SK-N-SH (cell line): ENCODE measurements at regions not wholly inside any gene's neighbourhood (a gene's known extent, or its start where the extent isn't known, plus 50 kb on each side); places are given as distances from the start of the nearest gene placed in this dataset.

Experiments
- CTCF ChIA-PET: fragments of 300-600, 350-600 bp; formaldehyde crosslinking; extraction: SDS; loops from one replicate; lab custom pipeline; 2021; lab: Yijun Ruan, JAX
- POLR2A ChIA-PET: fragments of 350-600 bp; sonication (Branson Sonifier 250); formaldehyde crosslinking; extraction: SDS; loops from one replicate; lab custom pipeline; 2020; ENCODE audit warnings: antibody characterized with exemption, inconsistent platforms; lab: Yijun Ruan, JAX
- DNase-seq: peaks from one replicate; pipeline ENCODE4 v3.0.0; 2012
- H2AFZ ChIP-seq: fragments of 200-600 bp; sonication (generic); 2 replicates; pipeline ENCODE4 v1.8.1; 2016; ENCODE audit warnings: antibody characterized with exemption, mild to moderate bottlenecking, low read depth
- H3F3A ChIP-seq: fragments of 200-600 bp; sonication (generic); replicated peaks from 2 replicates; pipeline ENCODE3; 2016; ENCODE audit warnings: antibody characterized with exemption, mild to moderate bottlenecking; ENCODE audit not compliant: insufficient read depth
- H3K27ac ChIP-seq, 2 experiments: fragments of 200-500 bp in 1 of 2; fragments of 200-600 bp in 1 of 2; sonication (Bioruptor generic) in 1 of 2; sonication (generic), shearing (Covaris generic) in 1 of 2; 2 replicates each; pipeline versions ENCODE4 v1.5.1 to v1.6.1; 2014 to 2016; ENCODE audit warnings: low read depth in 2 of 2, inconsistent platforms in 1 of 2, low read length in 1 of 2, mild to moderate bottlenecking in 1 of 2, mixed read lengths in 1 of 2
- H3K27me3 ChIP-seq: fragments of 200-600 bp; sonication (generic), shearing (Covaris generic); 2 replicates; pipeline ENCODE4 v1.6.1; 2016; ENCODE audit warnings: mixed run types; ENCODE audit not compliant: insufficient read depth
- H3K36me3 ChIP-seq, 2 experiments: fragments of 200-500 bp in 1 of 2; fragments of 200-600 bp in 1 of 2; sonication (Bioruptor generic) in 1 of 2; sonication (generic) in 1 of 2; replicated peaks in 1 of 2; 2 replicates each; pipeline versions ENCODE3 to v1.5.1; 2014 to 2016; ENCODE audit warnings: low read length in 1 of 2, mild to moderate bottlenecking in 1 of 2; ENCODE audit not compliant: insufficient read depth in 2 of 2, control insufficient read depth in 1 of 2
- H3K4me1 ChIP-seq, 2 experiments: fragments of 200-500 bp in 1 of 2; fragments of 200-600 bp in 1 of 2; sonication (Bioruptor generic) in 1 of 2; sonication (generic), shearing (Covaris generic) in 1 of 2; 2 replicates each; pipeline versions ENCODE4 v1.5.1 to v1.6.1; 2014 to 2016; ENCODE audit warnings: low read depth in 1 of 2, low read length in 1 of 2, mixed run types in 1 of 2; ENCODE audit not compliant: insufficient read depth in 2 of 2, control insufficient read depth in 1 of 2
- H3K4me2 ChIP-seq: fragments of 200-600 bp; sonication (generic), shearing (Covaris generic); 2 replicates; pipeline ENCODE4 v1.6.1; 2017; ENCODE audit warnings: mixed run types
- H3K4me3 ChIP-seq, 2 experiments: fragments of 200-500 bp in 1 of 2; fragments of 200-600 bp in 1 of 2; sonication (Bioruptor generic) in 1 of 2; sonication (generic), shearing (Covaris generic) in 1 of 2; 2 replicates each; pipeline versions ENCODE4 v1.5.1 to v1.8.1; 2014 to 2016; ENCODE audit warnings: low read depth in 2 of 2, inconsistent platforms in 1 of 2, low read length in 1 of 2, mild to moderate bottlenecking in 1 of 2, mixed read lengths in 1 of 2, moderate library complexity in 1 of 2
- H3K79me2 ChIP-seq: fragments of 200-600 bp; sonication (generic); 2 replicates; pipeline ENCODE4 v1.8.1; 2017; ENCODE audit warnings: mild to moderate bottlenecking; ENCODE audit not compliant: insufficient read depth
- H3K9ac ChIP-seq: fragments of 200-600 bp; sonication (generic); 2 replicates; pipeline ENCODE4 v1.6.1; 2017; ENCODE audit warnings: mixed run types
- H3K9me2 ChIP-seq: fragments of 200-600 bp; sonication (generic); 2 replicates; pipeline ENCODE4 v1.6.1; 2017; ENCODE audit warnings: mixed run types
- H3K9me3 ChIP-seq: fragments of 200-600 bp; sonication (generic); 2 replicates; pipeline ENCODE4 v1.6.1; 2017; ENCODE audit warnings: mixed run types, mild to moderate bottlenecking, moderate library complexity
- H4K20me1 ChIP-seq: fragments of 200-600 bp; sonication (generic); 2 replicates; pipeline ENCODE4 v1.6.1; 2017; ENCODE audit warnings: mild to moderate bottlenecking, mixed run types; ENCODE audit not compliant: insufficient read depth
- CHD2 ChIP-seq: fragments of 150-350 bp; IDR thresholded peaks from 2 replicates; pipeline ENCODE4 v1.6.1; 2018; ENCODE audit warnings: low read length; ENCODE audit not compliant: partially characterized antibody
- EP300 ChIP-seq, 2 experiments: IDR thresholded peaks; 2 replicates each; pipeline versions ENCODE4 v1.4.0 to v1.6.1; 2012; ENCODE audit warnings: borderline replicate concordance in 1 of 2, low read depth in 1 of 2, low read length in 1 of 2
- EZH2phosphoT487 ChIP-seq: fragments of 200-600 bp; sonication (generic); IDR thresholded peaks from 2 replicates; pipeline ENCODE4 v1.6.1; 2017; ENCODE audit warnings: low read depth, mixed run types, mild to moderate bottlenecking, antibody characterized with exemption, moderate library complexity, borderline replicate concordance
- FOSL2 ChIP-seq: IDR thresholded peaks from 2 replicates; pipeline ENCODE4 v1.4.0; 2012; ENCODE audit warnings: low read depth, mild to moderate bottlenecking, moderate library complexity, borderline replicate concordance
- FOXJ3 ChIP-seq: sonication (generic); formaldehyde crosslinking; IDR thresholded peaks from 2 replicates; pipeline ENCODE4 v1.5.1; 2020; ENCODE audit warnings: mild to moderate bottlenecking, missing genetic modification reagents
- FOXM1 ChIP-seq: IDR thresholded peaks from 2 replicates; pipeline ENCODE4 v1.4.0; 2012; ENCODE audit warnings: low read depth, mild to moderate bottlenecking
- GATA2 ChIP-seq: sonication (generic); formaldehyde crosslinking; IDR thresholded peaks from 2 replicates; pipeline ENCODE4 v1.5.0; 2020; ENCODE audit warnings: mild to moderate bottlenecking, missing genetic modification reagents
- JUND ChIP-seq: IDR thresholded peaks from 2 replicates; pipeline ENCODE4 v1.4.0; 2012
- MXI1 ChIP-seq: IDR thresholded peaks from 2 replicates; pipeline ENCODE4 v1.6.1; 2012; ENCODE audit warnings: mild to moderate bottlenecking, low read depth, low read length, improper control_type of control experiment
- NFIC ChIP-seq: IDR thresholded peaks from 2 replicates; pipeline ENCODE4 v1.4.0; 2012; ENCODE audit warnings: borderline replicate concordance
- NRF1 ChIP-seq: IDR thresholded peaks from 2 replicates; pipeline ENCODE4 v1.6.1; 2012; ENCODE audit warnings: low read depth, mild to moderate bottlenecking, low read length
- RCOR1 ChIP-seq: fragments of 150-350 bp; IDR thresholded peaks from 2 replicates; pipeline ENCODE4 v1.6.1; 2017; ENCODE audit warnings: antibody characterized with exemption, low read length
- RFX5 ChIP-seq: IDR thresholded peaks from 2 replicates; pipeline ENCODE4 v1.6.1; 2012; ENCODE audit warnings: mild to moderate bottlenecking, improper control_type of control experiment, low read length
- RXRA ChIP-seq: IDR thresholded peaks from 2 replicates; pipeline ENCODE4 v1.4.0; 2012; ENCODE audit warnings: low read depth, mild to moderate bottlenecking, borderline replicate concordance
- TCF12 ChIP-seq: IDR thresholded peaks from 2 replicates; pipeline ENCODE4 v1.4.0; 2012
- TEAD4 ChIP-seq: IDR thresholded peaks from 2 replicates; pipeline ENCODE4 v1.4.0; 2012; ENCODE audit warnings: mild to moderate bottlenecking, borderline replicate concordance; ENCODE audit not compliant: insufficient read depth
- USF2 ChIP-seq: fragments of 150-350 bp; IDR thresholded peaks from 2 replicates; pipeline ENCODE4 v1.6.1; 2017; ENCODE audit warnings: antibody characterized with exemption, low read length, low read depth, borderline replicate concordance
- YY1 ChIP-seq: IDR thresholded peaks from 2 replicates; pipeline ENCODE4 v1.4.0; 2012; ENCODE audit warnings: low read depth, mild to moderate bottlenecking
- ZBTB33 ChIP-seq: IDR thresholded peaks from 2 replicates; pipeline ENCODE4 v1.4.0; 2012; ENCODE audit warnings: low read depth, borderline replicate concordance
- WGBS: methylation state at CpG from one replicate; pipeline ENCODE4 v1.1.6; 2017; ENCODE audit warnings: low lambda C conversion rate; 5-methylcytosine and 5-hydroxymethylcytosine counted together
- TF ChIP-seq, protein P1 (sequence below): fragments of 200-600 bp; sonication (generic); IDR thresholded peaks from 2 replicates; pipeline ENCODE4 v1.6.1; 2017; ENCODE audit warnings: antibody characterized with exemption, mild to moderate bottlenecking, moderate library complexity
- TF ChIP-seq, protein P2 (sequence below): IDR thresholded peaks from 2 replicates; pipeline ENCODE4 v1.4.0; 2012; ENCODE audit warnings: low read depth, borderline replicate concordance

- H4K20me1 ChIP-seq: no peaks in the 10 kb centered on the region
- no peaks in the 10 kb centered on the region for H3F3A ChIP-seq
- H3K27ac ChIP-seq: no peak overlapping the region
- no peak overlapping the region for H3K4me2 ChIP-seq
- WGBS: 68% methylated on average over 10 of the region's 11 CpGs
- no peaks in the 10 kb centered on the region for H3K36me3 ChIP-seq
- no peak overlapping the region for H3K9ac ChIP-seq
- TF ChIP-seq RFX5: no peak
- no peak for TF ChIP-seq GATA2 (CRISPR knock-in tag)
- TF ChIP-seq TCF12: no peak
- TF ChIP-seq YY1: no peak
- no peak for TF ChIP-seq ZBTB33
- no peak for TF ChIP-seq FOSL2
- no peak for TF ChIP-seq USF2
- no peak for TF ChIP-seq EP300 (IDR thresholded peaks at IDR 0.05; ENCODE audit: borderline replicate concordance in 1 of 2, low read depth in 1 of 2, low read length in 1 of 2)
- no peak for TF ChIP-seq RCOR1
- TF ChIP-seq FOXM1: no peak
- TF ChIP-seq TEAD4: no peak
- TF ChIP-seq MXI1: no peak
- TF ChIP-seq FOXJ3 (CRISPR knock-in tag): no peak
- TF ChIP-seq, protein P1, sequence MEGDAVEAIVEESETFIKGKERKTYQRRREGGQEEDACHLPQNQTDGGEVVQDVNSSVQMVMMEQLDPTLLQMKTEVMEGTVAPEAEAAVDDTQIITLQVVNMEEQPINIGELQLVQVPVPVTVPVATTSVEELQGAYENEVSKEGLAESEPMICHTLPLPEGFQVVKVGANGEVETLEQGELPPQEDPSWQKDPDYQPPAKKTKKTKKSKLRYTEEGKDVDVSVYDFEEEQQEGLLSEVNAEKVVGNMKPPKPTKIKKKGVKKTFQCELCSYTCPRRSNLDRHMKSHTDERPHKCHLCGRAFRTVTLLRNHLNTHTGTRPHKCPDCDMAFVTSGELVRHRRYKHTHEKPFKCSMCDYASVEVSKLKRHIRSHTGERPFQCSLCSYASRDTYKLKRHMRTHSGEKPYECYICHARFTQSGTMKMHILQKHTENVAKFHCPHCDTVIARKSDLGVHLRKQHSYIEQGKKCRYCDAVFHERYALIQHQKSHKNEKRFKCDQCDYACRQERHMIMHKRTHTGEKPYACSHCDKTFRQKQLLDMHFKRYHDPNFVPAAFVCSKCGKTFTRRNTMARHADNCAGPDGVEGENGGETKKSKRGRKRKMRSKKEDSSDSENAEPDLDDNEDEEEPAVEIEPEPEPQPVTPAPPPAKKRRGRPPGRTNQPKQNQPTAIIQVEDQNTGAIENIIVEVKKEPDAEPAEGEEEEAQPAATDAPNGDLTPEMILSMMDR: no peak
- no peak for TF ChIP-seq NRF1
- no peaks in the 10 kb centered on the region for H3K27me3 ChIP-seq
- no peaks in the 10 kb centered on the region for H3K79me2 ChIP-seq
- H3K9me3 ChIP-seq: no peaks in the 10 kb centered on the region
- ChIA-PET POLR2A (no interaction called here), CTCF (no interaction called here)
- no peaks in the 10 kb centered on the region; a peak in 1 of 4 replicates for H3K4me1 ChIP-seq
- no peak for DNase-seq
- no peak overlapping the region for H2AFZ ChIP-seq
- no peak overlapping the region for H3K4me3 ChIP-seq
- no peaks in the 10 kb centered on the region for H3K9me2 ChIP-seq
Measured at GRCh38 chr3:59423707-59424106, 373.9 kb upstream of the CFAP20DC start.

DNA sequence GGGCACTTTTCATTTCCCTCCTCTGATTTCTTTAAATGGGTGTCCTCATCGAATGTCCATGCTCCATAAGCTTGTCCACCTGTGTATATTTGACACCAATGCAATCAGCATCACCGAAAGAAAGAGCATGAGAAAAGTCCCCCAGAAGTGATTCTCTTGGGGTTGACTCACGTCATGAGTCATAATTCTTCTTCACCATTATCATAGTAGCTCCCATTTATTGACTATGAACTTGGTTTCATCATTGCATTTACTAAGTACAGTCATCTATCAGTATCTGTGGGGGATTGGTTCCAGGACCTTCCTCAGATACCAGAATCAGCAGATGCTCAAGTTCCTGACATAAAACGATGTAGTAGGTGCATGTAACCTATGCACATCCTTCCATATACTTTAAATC is 372.5 kb upstream of the CFAP20DC start:
- H3K4me1 ChIP-seq: no peaks in the 10 kb centered on the region; a peak in 1 of 4 replicates
- no peaks in the 10 kb centered on the region for H3K36me3 ChIP-seq
- POLR2A ChIA-PET: no interaction called here
- no peaks in the 10 kb centered on the region for H3F3A ChIP-seq
- WGBS: 32% methylated on average over 4 of the region's 4 CpGs
- no peak overlapping the region for H3K27ac ChIP-seq
- no peak overlapping the region for H3K9ac ChIP-seq
- no peak overlapping the region for H2AFZ ChIP-seq
- H3K4me2 ChIP-seq: no peak overlapping the region
- H3K27me3 ChIP-seq: no peaks in the 10 kb centered on the region
- no peaks in the 10 kb centered on the region for H3K79me2 ChIP-seq
- DNase-seq: no peak
- no peaks in the 10 kb centered on the region for H3K9me3 ChIP-seq
- CTCF ChIA-PET: no interaction called here
- H3K4me3 ChIP-seq: no peak overlapping the region
- no peaks in the 10 kb centered on the region for H3K9me2 ChIP-seq
- no peaks in the 10 kb centered on the region for H4K20me1 ChIP-seq
- TF ChIP-seq EZH2phosphoT487 (no peak), RCOR1 (no peak), CHD2 (no peak), NFIC (no peak), FOXM1 (no peak), ZBTB33 (no peak), JUND (no peak), TCF12 (no peak), FOSL2 (no peak), RXRA (no peak)
- TF ChIP-seq, protein P2, sequence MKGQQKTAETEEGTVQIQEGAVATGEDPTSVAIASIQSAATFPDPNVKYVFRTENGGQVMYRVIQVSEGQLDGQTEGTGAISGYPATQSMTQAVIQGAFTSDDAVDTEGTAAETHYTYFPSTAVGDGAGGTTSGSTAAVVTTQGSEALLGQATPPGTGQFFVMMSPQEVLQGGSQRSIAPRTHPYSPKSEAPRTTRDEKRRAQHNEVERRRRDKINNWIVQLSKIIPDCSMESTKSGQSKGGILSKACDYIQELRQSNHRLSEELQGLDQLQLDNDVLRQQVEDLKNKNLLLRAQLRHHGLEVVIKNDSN: no peak
